SHP77 treated with DMSO at 0.1 percent for 48 hours (cell line): ENCODE measurements at regions not wholly inside any gene's neighbourhood (a gene's known extent, or its start where the extent isn't known, plus 50 kb on each side); places are given as distances from the start of the nearest gene placed in this dataset.
A peak's percentile ranks its signal among the peaks of the same experiment; 100 is the strongest.
"Not testable (repeated sequence)": the region's sequence is repeated elsewhere in the genome, so short reads cannot be mapped to it uniquely, and the experiment has no call there.

Experiments
- DNase-seq: peaks from one replicate; lab custom pipeline; 2025; lab: John Stamatoyannopoulos, UW

- no peak for DNase-seq
Measured at GRCh38 chr4:66837279-66837922, 707.9 kb downstream of the CENPC start.

DNA sequence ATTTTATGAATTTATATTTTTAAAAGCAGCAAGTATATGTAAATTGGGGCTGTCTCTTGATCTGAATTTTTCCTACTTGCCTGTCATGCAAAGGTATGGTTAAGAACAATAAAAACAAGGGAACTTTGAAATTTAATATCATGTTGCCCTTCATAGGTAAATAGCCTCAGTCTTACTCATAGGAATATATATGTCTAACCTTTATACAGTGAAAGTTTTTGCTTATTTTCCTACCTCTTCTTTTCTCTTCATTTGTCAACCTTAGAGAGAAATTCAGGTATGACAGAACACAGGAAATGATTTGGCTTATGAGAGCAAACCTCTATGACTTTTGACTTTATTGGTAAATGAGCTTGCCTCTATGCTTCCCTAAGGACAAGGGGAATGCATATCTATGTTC lies 716.0 kb downstream of the CENPC start:
- DNase-seq: no peak

GRCh38 chr4:66820681-66821080 lies 724.6 kb downstream of the CENPC start:
- DNase-seq: no peak

GRCh38 chr4:66814277-66814676 lies 731.0 kb downstream of the CENPC start:
- DNase-seq: no peak

DNA sequence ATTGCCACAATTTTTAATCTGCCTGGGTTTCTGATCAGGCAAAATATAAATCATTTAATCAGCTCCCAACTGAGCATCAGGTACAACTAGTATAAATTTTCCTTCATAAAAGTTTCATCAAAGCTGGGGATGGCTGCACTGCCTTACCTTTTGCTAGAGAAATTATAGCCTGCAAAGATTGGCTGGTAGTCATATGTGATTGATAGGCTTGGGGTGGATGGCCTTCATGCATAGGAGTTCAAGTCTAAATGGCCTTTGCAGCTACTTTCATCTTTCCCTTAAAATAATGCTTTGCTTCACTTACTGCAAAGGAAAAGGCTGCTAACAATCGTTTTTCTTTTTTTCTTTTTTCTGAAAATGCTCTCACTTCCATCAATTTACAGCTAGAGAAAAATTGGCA lies 739.7 kb downstream of the CENPC start:
- DNase-seq: no peak

DNA sequence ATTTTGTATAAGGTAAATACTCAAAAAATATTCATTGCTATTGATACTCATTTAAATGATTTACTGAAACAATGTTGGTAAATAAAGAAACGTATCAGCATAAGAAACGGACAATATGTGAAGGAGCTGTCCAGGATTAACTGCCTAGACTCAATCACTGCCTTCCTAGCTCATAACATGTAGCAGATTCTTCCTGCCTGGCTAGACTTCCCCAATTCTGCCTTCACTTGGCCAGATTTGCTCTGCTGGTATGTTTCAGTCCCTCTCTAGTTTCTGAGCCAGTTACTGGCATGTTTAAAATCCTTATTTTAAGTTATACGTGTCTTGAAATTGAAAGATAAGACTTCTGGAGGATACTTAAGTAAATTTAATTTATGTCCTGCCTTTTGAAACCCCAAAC lies 740.3 kb downstream of the CENPC start:
- DNase-seq: no peak

DNA sequence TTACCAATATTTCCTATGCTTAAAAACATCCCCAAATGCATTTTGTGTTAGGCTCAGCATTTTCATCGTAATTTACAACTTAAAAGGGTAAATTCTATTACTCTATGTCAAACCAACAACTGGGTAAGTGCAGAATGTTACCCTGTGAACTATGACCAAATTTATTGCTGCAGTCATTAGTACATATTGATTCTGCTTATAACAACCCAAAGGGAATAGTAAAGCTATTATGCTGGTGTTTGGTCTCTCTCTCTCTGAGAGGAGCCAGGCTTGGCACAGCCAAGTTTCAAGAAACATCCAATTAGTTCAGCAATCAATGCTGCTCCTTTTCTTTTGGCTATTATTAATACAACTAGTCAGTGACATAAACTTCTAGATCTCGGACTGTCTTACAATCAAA lies 747.7 kb downstream of the CENPC start:
- no peak for DNase-seq

GRCh38 chr4:66795724-66796123 lies 749.6 kb downstream of the CENPC start:
- no peak for DNase-seq

DNA sequence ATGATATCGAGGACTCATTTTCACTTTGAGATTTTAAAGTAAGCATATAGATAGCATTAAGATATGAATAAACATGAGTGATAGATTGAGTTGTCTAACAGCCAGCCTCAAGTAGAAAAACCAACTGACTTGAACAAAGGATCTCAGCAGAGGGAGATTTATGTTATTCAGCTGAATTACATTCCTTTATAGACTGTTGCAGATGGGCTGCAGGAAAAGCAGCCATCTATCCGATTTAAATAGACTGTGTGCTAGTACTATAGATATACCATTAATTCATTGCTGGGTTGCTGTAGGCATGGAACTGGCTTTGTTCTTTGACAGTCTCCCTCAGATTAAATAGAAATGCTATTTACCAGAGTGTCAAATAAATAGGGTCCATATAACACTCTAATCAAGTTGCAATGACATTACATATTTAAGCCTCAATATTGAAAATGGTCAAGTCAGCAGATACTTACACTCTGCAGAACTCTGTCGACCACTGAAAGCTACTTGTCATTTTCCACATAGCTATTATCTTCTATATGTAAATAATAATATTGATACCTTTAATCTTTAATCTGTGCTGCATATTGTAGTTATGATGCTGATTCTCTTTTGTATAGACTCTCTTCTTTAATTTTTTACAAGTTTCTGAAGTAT lies 750.8 kb downstream of the CENPC start:
- DNase-seq: no peak

DNA sequence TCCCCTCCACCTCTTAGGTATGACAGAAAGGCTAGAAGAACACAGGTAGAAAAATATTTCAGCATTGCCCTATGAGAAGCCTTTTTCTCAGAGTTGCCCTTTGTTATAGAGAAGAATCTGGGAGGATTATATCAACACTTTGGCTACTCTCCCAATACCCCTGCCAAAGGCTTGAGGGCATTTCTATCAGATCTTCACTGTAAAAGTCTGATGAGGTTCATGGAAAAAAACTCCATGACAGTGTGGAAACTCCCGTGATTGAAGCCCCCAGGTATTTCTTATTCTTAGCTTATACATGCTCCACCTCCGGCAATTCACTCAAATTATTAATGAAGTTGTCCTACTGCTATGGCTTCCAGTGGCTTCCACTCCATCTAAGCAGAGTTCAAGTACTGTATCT lies 753.6 kb downstream of the CENPC start:
- DNase-seq: no peak

GRCh38 chr4:66785479-66785878 lies 759.8 kb downstream of the CENPC start:
- DNase-seq: no peak

GRCh38 chr4:66782751-66783150 lies 762.6 kb downstream of the CENPC start:
- peak; percentile 4 for DNase-seq

- no peak for DNase-seq
Measured at GRCh38 chr4:66777097-66777496, 768.2 kb downstream of the CENPC start.

- no peak for DNase-seq
Measured at GRCh38 chr4:66769441-66769840, 775.9 kb downstream of the CENPC start.

- DNase-seq: no peak
Measured at GRCh38 chr4:66767442-66767841, 777.9 kb downstream of the CENPC start.

DNA sequence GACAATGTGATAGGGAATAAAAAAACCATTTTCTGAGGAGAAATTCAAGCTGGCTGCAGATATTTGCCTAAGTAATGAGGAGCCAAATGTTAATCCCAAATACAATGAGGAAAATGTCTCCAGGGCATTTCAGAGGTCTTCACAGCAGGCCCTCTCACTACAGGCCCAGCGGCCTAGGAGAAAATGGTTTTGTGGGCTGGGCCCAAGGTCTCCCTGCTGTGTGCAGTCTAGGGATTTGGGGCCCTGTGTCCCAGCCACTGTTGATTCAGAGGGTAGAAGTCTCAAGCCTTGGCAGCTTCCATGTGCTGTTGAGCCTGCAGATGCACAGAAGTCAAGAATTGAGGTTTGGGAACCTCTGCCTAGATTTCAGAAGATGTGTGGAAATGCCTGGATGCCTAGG lies 778.7 kb downstream of the CENPC start:
- no peak for DNase-seq

GRCh38 chr4:66750273-66750672 lies 795.0 kb downstream of the CENPC start:
- no peak for DNase-seq

GRCh38 chr4:66746918-66747317 lies 798.4 kb downstream of the CENPC start:
- not testable (repeated sequence) for DNase-seq

- no peak for DNase-seq
Measured at GRCh38 chr4:66741081-66741480, 804.2 kb downstream of the CENPC start.

- no peak for DNase-seq
Measured at GRCh38 chr4:66736606-66737005, 808.7 kb downstream of the CENPC start.

DNA sequence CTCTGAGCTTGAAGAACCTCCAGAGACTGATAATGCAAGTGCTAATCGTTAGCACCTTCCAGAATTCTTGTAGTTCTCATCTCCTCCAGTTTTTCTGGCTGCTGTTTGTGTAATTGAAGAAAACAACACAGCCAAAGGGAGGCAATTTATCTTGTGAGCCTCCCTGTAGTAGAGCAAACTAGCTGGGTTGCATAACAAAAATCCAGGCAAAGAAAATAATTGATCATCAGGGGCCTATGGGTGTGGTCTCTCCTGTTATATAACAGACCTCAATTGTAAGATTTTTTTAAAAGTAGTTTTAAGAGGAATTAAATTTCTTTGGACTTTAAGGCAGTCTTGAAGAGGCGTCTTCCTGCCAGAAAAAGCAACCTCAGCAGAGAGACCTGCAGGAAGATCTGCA lies 817.0 kb downstream of the CENPC start:
- DNase-seq: no peak

DNA sequence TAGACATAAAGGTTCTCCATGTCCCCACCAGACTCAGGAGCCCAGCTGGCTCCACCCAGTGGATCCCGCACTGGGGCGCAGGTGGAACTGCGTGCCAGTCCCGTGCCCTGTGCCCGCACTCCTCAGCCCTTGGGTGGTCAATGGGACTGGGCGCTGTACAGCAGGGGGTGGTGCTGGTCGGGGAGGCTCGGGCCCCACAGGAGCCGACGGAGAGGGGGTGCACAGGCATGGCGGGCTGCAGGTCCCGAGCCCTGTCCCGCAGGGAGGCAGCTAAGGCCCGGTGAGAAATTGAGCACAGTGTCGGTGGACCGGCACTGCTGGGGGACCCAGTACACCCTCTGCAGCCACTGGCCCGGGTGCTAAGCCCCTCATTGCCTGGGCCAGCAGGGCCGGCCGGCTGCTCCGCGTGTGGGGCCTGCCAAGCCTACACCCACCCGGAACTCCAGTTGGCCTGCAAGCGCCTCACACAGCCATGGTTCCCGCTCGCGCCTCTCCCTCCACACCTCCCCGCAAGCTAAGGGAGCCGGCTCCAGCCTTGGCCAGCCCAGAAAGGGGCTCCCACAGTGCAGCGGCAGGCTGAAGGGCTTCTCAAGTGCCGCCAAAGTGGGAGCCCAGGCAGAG lies 832.9 kb downstream of the CENPC start:
- DNase-seq: not testable (repeated sequence)

DNA sequence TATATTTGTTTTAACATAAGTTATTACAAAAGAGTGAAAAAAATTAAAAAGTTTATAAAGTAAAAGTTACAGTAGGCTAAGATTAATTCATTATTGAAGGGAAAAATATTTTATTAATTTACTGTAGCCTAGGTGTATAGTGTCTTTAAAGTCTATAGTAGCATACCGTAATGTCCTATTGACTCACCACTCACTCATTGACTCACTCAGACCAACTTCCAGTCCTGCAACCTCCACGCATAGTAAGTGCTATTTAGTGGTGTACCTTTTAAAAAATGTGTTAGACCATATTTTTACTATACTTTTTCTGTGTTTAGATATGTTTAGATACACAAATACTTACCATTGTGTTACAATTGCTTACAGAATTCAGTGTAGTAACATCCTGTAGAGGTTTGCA lies 841.1 kb downstream of the CENPC start:
- no peak for DNase-seq

GRCh38 chr4:66694739-66695138 lies 850.6 kb downstream of the CENPC start:
- no peak for DNase-seq
